HG03378 (cell line): ENCODE measurements at regions not wholly inside any gene's neighbourhood (a gene's known extent, or its start where the extent isn't known, plus 50 kb on each side); places are given as distances from the start of the nearest gene placed in this dataset.
"Not testable (repeated sequence)": the region's sequence is repeated elsewhere in the genome, so short reads cannot be mapped to it uniquely, and the experiment has no call there.

Experiments
- ATAC-seq: cut with Tn5 transposase; IDR thresholded peaks from one replicate; pipeline ENCODE4 v1.9.1; 2021; ENCODE audit warnings: mild to moderate bottlenecking, moderate library complexity; ENCODE audit not compliant: unreplicated experiment

GRCh38 chr5:98334946-98335345 is 438.5 kb upstream of the RGMB start:
- no peak for ATAC-seq

GRCh38 chr5:98339141-98339848 is 434.2 kb upstream of the RGMB start:
- ATAC-seq: no peak

GRCh38 chr5:98341038-98342032 is 432.1 kb upstream of the RGMB start:
- no peak for ATAC-seq

- not testable (repeated sequence) for ATAC-seq
Measured at GRCh38 chr5:98342958-98343660, 430.4 kb upstream of the RGMB start.

GRCh38 chr5:98349251-98349989 is 424.0 kb upstream of the RGMB start:
- no peak for ATAC-seq

GRCh38 chr5:98349990-98350365 is 423.5 kb upstream of the RGMB start:
- ATAC-seq: no peak

- ATAC-seq: no peak
Measured at GRCh38 chr5:98354922-98355321, 418.5 kb upstream of the RGMB start.

- ATAC-seq: no peak
Measured at GRCh38 chr5:98360548-98360947, 412.9 kb upstream of the RGMB start.

- no peak for ATAC-seq
Measured at GRCh38 chr5:98363157-98363556, 410.3 kb upstream of the RGMB start.

GRCh38 chr5:98364549-98364948 is 408.9 kb upstream of the RGMB start:
- no peak for ATAC-seq

GRCh38 chr5:98365126-98365525 is 408.3 kb upstream of the RGMB start:
- no peak for ATAC-seq

GRCh38 chr5:98368141-98368540 is 405.3 kb upstream of the RGMB start:
- no peak for ATAC-seq

GRCh38 chr5:98372351-98372750 is 401.1 kb upstream of the RGMB start:
- no peak for ATAC-seq

GRCh38 chr5:98391921-98392625 is 381.4 kb upstream of the RGMB start:
- ATAC-seq: no peak

- not testable (repeated sequence) for ATAC-seq
Measured at GRCh38 chr5:98393205-98393604, 380.3 kb upstream of the RGMB start.

GRCh38 chr5:98397081-98397480 is 376.4 kb upstream of the RGMB start:
- ATAC-seq: no peak

GRCh38 chr5:98398465-98398864 is 375.0 kb upstream of the RGMB start:
- no peak for ATAC-seq

- no peak for ATAC-seq
Measured at GRCh38 chr5:98401656-98402055, 371.8 kb upstream of the RGMB start.

- no peak for ATAC-seq
Measured at GRCh38 chr5:98402130-98402529, 371.3 kb upstream of the RGMB start.

- no peak for ATAC-seq
Measured at GRCh38 chr5:98403131-98403530, 370.3 kb upstream of the RGMB start.
